Stimulated activated CD8-positive, alpha-beta memory T cell treated with anti-CD3 and anti-CD28 coated beads, Interleukin-7, amount 100 ng/mL, for 24 hours (primary cell): ENCODE measurements at regions not wholly inside any gene's neighbourhood (a gene's known extent, or its start where the extent isn't known, plus 50 kb on each side); places are given as distances from the start of the nearest gene placed in this dataset.
"Not testable (repeated sequence)": the region's sequence is repeated elsewhere in the genome, so short reads cannot be mapped to it uniquely, and the experiment has no call there.

Experiments
- DNase-seq: peaks from one replicate; pipeline ENCODE4 v3.0.0-alpha.2; 2020; ENCODE audit warnings: low read depth

DNA sequence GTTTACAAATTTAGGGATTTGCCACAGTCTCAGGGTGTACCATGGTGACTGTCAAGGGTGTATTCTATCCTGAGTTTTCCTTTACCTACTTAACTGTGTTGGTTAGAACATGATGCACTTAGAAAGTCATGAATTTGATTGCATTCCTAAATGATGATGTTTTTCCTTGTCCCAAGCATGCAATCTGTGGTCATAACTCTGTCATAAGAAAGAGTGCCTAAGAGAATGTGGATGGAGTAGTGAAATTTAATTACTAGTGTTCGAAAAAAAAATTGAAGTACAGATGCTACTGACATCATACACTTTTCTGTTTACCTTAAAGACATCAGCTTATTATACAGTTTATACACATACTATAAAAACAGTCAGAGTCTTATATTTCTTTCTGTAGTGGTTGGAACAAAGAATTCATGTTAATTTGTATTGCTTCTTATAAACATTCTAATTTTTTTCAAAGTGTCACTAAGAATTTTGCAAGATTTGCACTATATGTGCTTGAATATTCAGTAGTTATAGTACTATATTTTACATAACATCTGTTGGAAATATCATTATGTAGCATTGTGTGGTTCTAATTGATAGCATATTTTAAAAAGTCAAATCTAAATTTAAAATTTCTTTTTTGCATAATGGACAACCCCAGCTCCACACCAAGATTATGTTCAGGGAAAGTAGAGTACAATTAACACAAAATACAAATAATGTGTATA is 231.3 kb upstream of the KCNMB2 start:
- DNase-seq = no peak

DNA sequence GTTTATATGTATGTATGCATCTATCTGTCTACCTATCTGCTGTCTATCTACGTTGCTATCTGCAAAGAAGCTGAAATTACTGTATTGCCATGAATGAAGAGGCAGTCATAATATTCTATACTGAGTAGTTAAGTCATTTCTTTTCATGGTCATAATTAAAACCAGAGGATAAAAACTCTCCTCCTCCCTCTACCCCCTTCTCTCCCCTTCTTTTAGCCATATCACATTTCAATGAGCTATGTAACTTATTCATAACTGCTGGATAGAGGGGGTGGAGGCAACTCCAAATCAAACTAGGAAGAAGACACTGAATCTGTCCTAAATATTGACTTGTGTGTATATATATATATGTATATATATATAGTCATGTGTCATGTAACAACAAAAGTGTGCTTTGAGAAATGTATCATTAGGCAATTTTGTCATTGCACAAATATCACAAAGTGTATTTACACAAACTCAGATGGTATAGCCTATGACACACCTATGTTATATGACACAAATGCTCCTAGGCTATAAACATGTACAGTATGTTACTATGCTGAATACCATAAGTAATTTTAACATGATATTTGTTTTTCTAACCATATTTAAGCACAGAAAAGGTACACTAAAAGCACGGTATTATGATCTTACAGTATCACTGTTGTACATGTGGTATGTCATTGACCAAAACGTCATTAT is 229.7 kb upstream of the KCNMB2 start:
- no peak for DNase-seq

DNA sequence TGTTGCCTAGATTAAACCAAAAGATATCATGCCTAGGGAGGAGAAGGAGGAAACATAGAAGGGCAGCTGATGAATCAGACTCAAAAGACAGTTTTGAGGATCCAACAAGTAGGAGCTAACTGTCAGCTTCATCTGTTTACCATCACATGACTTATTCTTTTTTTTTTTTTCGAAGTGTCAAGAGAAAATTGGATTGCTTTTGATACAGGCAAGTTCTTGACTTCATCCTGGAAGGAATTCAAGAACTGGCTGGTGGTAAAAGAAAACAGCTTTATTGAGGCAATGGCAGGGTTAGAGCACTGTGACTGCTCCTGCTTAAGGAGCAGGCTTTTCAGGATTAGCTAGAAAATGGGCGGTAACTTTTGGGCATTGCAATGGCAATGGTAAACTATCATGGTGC is 227.5 kb upstream of the KCNMB2 start:
- no peak for DNase-seq

DNA sequence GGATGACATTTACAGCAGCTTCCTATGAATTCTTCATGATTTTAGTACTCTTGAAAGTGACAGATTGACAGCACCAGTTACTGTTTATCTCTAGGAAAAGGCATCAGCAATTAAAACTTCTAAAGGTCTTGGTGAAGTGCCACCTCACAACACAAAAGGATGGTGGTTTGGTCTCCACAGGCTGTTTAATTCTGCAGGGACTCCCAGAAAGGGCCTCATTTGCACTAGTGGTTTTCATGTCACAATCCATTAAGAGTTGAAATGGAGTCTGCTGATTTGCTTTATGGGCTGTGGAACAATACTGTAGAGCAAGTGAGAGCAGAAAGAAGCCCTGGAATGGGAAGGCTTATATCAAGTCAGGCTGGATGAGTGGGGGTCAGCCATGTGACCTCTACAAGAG is 225.3 kb upstream of the KCNMB2 start:
- DNase-seq = no peak

DNA sequence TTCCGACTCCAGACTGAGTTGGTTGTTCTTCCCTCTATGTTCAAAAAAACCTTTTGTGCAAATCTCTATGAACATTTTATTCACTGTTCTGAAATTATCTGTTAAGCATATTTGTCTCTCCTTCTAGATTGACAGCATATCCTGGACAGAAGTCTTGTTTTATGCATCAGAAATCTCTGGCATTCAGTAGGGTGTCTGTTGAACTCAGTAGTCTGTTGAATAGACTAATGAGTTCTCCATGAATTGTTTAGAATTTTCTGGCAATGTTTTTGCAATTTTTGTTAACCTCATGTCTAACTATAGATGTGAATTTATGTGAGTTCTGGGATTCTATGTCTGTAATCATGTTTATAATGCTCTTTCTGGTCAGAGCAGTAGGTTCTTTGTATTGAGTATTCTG is 222.5 kb upstream of the KCNMB2 start:
- DNase-seq = no peak

DNA sequence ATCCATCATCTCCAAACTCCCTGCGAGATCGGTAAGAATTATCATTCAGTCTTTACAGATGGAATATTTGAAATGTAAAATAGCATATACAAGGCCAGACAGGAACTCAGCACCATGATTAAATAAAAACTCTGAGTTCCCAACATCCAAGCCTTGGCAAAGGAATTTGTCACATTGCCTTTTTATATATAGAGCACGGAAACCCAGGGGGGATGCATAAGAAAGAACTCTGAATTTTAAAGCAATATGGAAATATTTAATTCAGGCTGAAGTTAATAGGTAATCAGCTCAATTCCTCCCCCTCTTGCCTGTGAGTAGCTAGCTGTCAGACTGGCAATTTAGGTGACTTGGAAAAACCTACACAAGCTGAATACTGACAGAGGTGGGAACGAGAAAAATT is 217.9 kb upstream of the KCNMB2 start:
- DNase-seq = no peak

DNA sequence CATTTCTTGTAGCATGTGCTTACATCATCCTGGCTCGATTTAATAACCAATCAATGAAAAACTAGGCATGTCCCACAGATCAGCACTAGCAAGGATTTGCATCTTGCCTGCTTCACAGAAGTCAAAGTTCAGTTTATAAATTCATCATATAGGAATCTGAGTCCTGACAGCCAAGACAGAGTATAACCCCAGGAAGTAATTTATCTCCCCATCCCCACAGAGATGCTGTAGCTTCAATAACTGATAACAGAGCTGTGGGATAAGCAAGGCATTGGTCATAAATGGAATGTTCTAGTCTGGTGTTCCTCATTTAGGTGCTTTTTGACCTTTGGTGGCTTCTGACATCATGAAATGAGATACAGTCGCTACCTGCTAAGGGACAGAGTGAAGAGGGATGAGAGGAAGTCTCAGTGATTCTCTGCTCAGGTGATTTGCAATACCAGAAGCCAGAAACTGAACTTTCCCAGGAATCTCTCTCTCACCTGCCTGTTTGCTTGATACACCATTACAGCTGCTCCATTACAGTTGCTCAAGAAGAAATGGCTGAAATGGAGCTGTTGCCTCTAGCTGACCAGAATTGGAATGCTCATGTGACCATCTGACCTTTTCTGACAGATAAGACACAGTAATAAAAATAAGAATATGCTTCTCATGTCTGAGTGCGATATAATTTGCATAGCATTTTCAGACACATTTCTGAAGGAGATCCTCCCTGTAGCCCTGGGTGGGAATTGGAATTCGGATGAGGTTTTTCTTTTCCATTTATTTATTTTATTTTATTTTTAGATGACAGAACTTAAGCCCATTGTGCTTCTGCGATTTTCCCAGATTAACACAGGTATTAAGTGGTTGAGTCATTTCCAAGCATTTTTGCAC is 217.1 kb upstream of the KCNMB2 start:
- DNase-seq = no peak

DNA sequence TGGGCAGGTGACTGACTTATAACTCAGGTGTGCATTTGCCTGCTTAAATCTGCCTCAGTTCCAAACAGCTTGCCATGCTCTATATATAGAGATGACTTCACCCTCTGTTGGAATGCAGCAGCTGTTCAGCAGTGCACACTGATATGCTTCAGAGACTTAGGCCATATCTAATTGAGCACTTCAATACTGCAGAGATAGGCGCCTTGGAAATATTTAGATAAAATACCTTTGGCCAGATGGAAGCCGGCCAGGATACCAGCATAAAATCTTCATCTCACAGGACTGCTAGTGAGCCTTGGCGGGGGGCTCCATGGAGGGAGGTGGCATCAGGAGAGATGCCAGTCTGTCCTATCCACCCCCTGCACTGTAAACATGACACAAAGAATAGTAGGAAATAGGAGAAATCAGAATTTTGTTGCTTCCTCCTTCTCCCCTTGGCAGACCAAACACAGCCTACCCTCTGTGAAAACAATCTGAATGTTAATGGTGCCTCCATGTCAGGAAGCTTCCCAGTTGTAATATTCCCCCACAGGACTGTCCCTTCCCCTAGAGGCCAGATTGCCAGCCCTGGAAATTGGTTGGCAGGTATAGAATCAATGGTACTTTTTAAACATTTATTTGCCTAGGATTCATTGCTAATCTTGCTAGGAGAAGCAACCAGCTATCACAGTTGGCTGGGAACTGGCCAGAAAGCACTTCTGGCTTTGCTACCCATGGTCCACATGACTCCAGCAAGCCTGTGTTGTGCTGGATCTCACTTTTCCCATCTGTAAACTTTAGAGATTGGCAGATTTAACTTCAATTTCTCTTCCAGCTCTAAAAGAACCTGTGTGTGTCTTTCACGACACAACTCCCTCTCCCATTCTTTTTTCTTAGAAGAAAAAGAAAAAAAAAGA is 215.5 kb upstream of the KCNMB2 start:
- DNase-seq = no peak

DNA sequence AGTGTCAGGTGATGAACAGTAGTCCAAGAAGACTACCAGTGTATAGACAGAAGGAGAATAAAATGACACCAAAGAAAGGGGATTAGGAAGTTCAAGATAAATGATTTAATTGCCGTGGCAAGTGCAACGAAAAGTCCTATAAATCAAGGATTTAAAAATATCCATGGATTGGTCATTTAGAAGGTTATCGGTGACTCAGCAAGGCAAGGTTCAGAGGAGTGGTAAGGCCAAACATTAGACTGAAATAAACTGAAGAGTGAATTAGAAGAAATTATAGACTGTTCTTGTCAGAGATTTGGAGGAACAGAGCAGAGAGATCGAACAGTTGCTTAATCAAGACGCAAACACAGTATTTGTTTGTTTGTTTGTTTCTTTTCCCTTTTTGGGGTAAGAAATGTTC is 211.9 kb upstream of the KCNMB2 start:
- no peak for DNase-seq

DNA sequence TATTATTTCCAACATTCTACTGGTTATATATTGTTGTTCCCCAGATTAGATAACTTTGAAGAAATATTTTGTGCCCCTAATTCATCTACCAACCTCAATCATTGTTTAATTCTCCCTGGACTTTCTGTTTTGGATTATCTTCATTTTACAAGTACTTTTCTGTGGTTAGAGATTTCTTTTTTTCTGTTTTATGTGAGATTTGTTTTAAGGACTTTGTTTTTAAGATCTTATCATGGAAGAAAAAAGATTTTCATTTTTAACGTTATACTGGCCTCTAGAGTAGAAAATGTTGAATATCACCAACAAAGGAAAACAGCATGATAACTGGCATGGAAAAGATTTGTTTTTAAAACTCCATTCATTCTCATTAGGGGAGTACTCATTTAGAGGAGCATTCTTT is 210.9 kb upstream of the KCNMB2 start:
- DNase-seq = no peak

DNA sequence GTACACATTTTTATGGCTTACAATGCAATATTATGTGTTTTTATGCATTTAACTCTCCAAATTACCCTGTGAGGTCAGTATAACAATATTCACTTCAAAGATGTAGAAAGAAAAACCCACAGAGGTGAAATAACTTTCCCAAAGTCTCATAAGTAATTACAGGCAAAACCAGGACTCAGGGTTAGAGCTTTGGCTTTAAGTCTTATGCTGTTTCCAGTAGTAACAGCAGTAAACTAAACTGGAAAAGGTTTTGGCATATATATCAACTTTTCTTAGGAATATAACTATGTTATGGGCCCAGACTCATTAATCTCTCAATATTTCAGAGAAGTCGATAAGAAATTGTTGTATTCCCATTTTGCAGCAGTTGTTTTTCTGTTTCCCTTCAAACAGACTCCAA is 206.3 kb upstream of the KCNMB2 start:
- DNase-seq = no peak

DNA sequence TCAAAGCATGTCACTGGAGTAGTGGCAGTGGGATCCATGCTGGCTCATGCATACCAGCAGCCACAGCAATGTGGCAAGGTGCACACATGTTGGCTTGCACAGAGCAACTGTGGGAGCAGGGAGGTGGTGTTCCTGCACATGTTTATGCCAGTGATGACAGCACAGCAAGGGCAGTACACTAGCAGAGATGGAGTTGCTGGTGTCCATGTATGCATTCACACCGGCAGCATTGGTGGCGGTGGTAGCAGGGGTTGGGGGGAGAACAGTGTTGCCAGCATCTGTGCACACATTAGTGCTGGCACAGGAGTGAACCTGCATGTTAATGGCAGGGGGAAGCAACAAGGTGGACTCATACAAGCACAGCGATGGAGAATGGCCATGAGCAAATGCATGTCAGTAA is 202.0 kb upstream of the KCNMB2 start:
- DNase-seq = no peak

DNA sequence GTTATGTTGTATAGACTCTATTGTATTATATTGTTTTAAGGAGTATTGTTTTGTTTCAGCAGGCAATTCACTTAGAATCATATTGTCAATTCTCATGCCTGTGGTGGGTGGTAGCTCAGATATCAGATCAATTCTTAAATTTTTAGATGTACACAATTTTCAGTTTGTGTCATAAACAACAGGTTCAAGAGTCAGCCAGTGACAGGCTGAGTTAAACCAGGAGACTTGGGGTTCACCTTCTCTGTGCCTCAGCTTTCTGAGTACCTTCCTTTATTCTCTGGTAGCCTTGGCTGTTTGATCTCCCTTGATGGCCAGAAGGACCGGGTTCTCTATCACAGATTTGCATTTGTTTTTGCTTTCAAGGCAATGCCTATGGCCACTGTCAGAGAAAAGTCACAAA is 199.9 kb upstream of the KCNMB2 start:
- no peak for DNase-seq

DNA sequence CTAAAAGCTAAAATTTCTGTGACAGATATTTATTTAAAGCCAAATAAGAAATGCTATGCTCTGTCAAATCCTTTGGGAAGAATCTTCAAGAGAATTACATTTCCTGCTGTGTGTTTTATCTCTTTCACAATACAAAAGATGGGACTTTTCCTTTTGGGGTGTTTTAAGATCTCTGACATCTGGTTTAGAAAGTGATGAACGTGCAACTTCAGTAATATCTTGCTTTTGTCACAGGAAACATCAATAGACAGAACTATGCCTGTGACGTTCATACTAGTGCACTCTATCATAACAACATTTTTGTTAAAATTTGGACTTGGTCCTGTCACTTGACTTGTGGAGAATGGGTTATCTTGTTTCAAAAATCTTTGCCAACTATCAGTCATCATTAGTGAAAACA is 195.7 kb upstream of the KCNMB2 start:
- no peak for DNase-seq

DNA sequence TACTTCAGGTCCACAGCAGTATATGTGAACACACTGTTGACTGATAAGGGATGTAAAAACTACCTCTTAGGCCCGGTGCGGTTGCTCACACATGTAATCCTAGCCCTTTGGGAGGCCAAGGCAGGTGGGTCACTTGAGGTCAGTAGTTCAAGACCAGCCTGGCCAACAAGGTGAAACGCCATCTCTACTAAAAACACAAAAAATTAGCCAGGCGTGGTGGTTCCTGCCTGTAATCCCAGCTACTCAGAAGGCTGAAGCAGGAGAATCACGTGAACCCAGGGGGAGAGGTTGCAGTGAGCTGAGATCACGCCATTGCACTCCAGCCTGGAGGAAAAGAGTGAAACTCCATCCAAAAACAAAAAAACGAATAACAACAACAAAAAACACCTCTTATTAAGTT is 194.6 kb upstream of the KCNMB2 start:
- no peak for DNase-seq

DNA sequence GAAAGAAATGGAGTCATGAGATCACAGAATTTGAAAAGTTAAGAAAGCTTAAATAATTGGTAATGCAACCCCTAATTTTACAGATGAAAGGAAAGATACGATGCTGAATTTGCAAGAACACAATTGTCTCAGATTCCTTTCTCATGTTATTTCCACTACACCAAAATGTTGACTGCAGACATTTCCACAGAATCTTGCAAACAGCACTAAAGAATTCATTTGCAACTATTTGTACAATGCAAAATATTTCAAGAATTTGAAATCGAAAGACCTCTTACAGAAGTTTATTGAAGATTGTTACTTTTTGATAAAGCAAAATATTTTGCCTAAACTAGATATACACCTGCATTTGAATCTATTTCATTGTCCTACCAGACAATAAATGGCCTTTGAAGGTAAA is 194.1 kb upstream of the KCNMB2 start:
- DNase-seq = no peak

DNA sequence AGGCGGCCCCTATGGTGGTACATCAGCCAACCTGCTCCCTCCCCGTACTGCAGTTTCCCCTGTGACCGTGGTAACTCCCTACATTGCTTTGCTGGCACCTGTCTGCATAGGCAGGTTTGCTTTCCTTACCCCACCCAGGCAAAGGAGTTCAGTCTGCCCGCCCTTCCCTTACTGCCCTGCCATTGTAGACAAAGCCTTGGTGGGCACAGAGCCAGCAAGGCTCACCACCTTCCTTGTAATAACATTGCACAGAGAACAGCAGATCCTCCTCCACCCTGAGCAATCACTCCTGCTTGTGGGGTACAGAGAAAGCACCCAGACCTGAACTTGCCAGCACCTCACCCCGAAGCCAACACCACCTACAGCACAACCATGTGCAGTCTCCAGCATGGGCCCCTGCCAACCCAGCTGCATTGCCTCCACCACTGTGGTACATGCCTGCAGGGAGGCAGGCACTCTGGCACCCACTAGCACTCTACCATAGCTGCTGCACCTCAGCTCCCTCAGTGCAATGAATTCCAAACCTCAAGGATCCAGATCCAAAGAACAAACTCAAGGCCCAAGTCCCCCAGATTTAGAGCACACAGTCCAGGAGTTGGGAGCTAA is 192.7 kb upstream of the KCNMB2 start:
- no peak for DNase-seq

DNA sequence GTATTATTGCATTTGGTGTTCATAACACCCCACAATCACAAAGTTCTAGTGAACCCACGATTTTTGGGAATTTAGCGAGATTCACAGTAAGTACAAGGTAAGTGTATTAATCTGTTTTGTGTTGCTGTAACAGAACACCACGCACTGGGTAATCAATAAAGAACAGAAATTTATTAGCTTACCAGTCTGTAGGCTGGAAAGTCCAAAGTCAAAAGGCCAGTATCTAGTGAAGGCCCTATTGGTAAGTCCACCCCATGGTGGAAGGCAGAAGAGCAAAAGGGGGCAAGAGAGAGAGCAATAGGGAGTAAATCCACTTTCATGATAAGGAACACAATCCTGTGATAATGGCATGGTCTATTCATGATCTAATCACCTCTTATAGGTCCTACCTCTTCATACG is 190.3 kb upstream of the KCNMB2 start:
- DNase-seq = no peak

DNA sequence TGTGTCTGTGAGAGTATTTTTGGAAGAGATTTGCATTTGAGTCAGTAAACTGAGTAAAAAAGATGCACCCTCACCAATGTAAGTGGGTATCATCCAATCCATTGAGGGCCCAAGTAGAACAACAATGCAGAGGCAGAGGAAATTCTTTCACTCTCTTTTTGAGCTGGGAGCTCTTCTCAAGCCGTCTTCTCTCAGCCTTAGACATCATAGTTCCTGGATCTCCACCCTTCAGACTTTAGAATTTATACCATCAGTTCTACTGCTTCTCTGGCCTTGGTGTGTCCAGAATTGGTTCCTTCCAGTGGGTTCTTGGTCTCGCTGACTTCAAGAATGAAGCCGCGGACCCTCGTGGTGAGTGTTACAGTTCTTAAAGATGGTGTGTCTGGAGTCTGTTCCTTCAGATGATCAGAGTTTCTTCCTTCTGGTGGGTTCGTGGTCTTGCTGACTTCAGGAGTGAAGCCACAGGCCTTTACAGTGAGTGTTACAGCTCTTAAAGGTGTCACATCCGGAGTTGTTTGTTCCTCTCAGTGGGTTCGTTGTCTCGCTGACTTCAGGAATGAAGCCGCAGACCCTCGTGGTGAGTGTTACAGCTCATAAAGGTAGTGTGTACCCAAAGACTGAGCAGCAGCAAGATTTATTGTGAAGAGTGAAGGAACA is 187.5 kb upstream of the KCNMB2 start:
- DNase-seq = not testable (repeated sequence)

DNA sequence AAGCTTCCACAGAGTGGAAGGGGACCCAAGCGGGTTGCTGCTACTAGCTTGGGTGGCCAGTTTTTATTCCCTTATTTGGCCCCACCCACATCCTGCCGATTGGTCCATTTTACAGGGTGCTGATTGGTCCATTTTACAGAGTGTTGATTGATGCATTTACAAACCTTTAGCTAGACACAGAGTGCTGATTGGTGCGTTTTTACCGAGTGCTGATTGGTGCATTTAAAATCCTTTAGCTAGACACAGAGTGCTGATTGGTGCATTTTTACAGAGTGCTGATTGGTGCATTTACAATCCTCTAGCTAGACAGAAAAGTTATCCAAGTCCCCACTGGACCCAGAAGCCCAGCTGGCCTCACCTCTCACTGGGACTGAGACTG is 187.0 kb upstream of the KCNMB2 start:
- not testable (repeated sequence) for DNase-seq

DNA sequence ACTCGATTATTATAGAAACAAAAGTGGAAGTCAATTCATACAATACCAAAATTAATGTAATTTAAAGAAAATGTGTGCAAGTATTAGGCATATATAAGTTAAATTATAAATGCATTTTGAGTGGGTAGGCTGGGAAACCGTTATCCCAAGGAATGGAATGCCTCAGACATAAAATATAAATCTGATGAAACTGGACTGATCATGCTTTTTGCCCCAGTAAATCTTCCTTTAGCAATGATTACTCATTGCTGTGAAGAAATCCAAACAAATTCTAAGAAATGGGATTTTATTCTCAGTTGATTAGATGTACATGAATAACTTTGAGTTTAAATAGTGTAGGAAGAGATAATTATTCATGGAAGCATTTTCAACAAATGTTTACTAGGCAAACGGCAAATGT is 185.5 kb upstream of the KCNMB2 start:
- DNase-seq = no peak
